Central memory CD8-positive, alpha-beta T cell (primary cell): ENCODE measurements at regions not wholly inside any gene's neighbourhood (a gene's known extent, or its start where the extent isn't known, plus 50 kb on each side); places are given as distances from the start of the nearest gene placed in this dataset.

ENCODE experiments used
- ATAC-seq: fragments of 150-1000 bp; cut with Tn5 transposase; replicated peaks from 2 replicates; pipeline ENCODE4 v1.10.0; 2022; ENCODE audit warnings: mild to moderate bottlenecking, moderate FRiP score, moderate number of reproducible peaks; ENCODE audit not compliant: poor library complexity, severe bottlenecking; ENCODE audit errors: extremely low read depth
- DNase-seq, 2 donors: peaks; one replicate each; pipeline ENCODE4 v3.0.0; 2021; ENCODE audit warnings: low spot score in 2 of 2
- H3K27ac Mint-ChIP-seq: one replicate; pipeline ENCODE4 v1.8.0; 2022; ENCODE audit warnings: low read depth, mild to moderate bottlenecking, moderate library complexity, mixed read lengths
- H3K27me3 Mint-ChIP-seq: one replicate; pipeline ENCODE4 v1.8.0; 2022; ENCODE audit warnings: mixed read lengths
- H3K36me3 Mint-ChIP-seq: one replicate; pipeline ENCODE4 v1.8.0; 2022; ENCODE audit warnings: mild to moderate bottlenecking, moderate library complexity, mixed read lengths; ENCODE audit not compliant: insufficient read depth
- H3K4me1 Mint-ChIP-seq: one replicate; pipeline ENCODE4 v1.8.0; 2022; ENCODE audit warnings: mixed read lengths
- H3K4me3 Mint-ChIP-seq: one replicate; pipeline ENCODE4 v1.8.0; 2022; ENCODE audit warnings: mild to moderate bottlenecking, moderate library complexity, mixed read lengths
- H3K9me3 Mint-ChIP-seq: one replicate; pipeline ENCODE4 v1.8.0; 2022; ENCODE audit warnings: mixed read lengths

DNA sequence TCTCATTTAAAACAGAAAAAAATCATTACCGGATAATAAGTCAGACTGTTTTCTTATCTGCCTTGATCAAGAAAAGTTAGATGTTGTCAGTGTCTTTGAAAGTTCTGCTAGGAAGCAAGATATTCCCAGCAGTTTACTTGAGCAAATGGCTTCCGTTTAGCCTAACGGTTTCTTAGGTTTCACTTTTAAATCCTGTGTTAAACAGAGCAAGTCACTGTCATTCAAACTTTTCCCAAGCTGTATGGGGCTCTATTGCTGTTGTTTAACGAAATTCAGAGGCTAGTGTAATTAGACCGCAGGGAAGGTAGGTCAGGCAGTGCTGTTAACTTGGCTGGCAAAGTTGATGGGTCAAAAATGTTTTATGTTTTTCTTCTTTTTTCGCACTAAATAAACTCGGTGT, 80.3 kb upstream of the NEIL3 start:
- Mint-ChIP-seq H3K9me3 (no peaks in the 10 kb centered on the region), H3K4me1 (peaks cover 5% of the 10 kb centered on the region), H3K27ac (no peak overlapping the region), H3K4me3 (peak overlapping the region; percentile 49), H3K27me3 (no peaks in the 10 kb centered on the region), H3K36me3 (no peaks in the 10 kb centered on the region)
- DNase-seq (no peak), ATAC-seq (peak; percentile 40)

DNA sequence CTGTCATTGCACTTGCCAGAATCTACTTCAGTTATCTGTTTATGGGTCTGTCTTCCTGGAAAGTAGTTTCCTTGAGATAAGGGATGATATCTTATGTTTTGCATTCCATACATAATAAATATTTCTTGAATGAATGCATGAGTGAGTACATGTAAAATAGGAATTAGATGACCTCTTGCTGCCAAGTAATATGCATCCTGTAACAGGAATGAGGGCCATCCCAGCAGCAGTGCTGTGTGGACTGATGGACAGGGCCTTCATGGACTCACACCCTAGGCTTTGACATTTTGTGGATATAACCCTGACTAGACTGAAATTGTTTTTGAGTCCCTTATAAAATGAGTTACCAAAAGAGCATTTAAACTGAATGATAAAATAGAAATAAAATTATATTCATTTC, 77.2 kb upstream of the NEIL3 start:
- no peaks in the 10 kb centered on the region for H3K27me3 Mint-ChIP-seq
- H3K27ac Mint-ChIP-seq, result no peak overlapping the region
- ATAC-seq (no peak), DNase-seq (no peak)
- no peaks in the 10 kb centered on the region for H3K9me3 Mint-ChIP-seq
- no peak overlapping the region for H3K4me3 Mint-ChIP-seq
- no peaks in the 10 kb centered on the region for H3K36me3 Mint-ChIP-seq
- H3K4me1 Mint-ChIP-seq, result peaks cover 5% of the 10 kb centered on the region

DNA sequence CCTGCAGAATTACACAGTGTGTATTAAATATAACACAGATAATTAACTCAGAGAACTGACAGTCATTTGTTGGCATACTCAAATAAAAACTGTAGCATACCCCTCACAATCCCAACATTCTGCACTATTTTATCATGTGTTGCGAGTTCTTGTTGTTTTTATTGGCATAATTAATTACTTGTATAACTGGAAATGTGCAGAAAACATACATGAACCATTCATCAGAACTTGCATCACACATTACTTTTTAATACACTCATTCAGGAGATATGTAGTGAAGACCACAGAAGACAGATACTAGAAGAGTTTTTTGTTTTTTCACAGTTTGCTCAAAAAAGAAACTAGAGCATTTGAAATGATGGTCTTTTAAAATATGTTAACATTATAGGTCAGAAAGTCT, 74.6 kb upstream of the NEIL3 start:
- Mint-ChIP-seq H3K9me3 (no peaks in the 10 kb centered on the region), H3K27ac (no peak overlapping the region), H3K36me3 (no peaks in the 10 kb centered on the region), H3K4me1 (no peaks in the 10 kb centered on the region), H3K4me3 (no peak overlapping the region), H3K27me3 (no peaks in the 10 kb centered on the region)
- DNase-seq (no peak), ATAC-seq (no peak)

DNA sequence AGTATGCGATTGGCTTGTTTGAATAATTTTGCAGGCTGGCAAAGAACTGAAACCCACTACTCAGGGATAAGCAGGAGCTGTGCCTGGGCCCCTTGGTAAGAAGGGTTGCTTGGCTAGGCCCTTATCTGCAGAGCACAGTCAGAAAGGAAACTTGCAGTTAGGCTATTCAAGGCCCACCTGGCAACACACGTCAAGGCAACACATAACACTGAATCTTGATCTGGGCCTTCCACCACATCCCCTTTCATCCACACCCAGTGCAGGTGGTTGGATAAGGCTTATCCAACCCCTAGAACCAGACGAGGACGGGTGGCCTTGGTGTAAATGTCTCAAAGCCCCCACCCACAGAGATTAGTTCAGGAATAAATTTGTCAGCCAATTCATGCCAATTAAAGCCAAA, 72.8 kb upstream of the NEIL3 start:
- Mint-ChIP-seq H3K36me3 (no peaks in the 10 kb centered on the region), H3K4me3 (no peak overlapping the region), H3K27ac (no peak overlapping the region), H3K4me1 (no peaks in the 10 kb centered on the region), H3K9me3 (no peaks in the 10 kb centered on the region), H3K27me3 (peaks cover 4% of the 10 kb centered on the region)
- no peak for DNase-seq
- ATAC-seq, result no peak

DNA sequence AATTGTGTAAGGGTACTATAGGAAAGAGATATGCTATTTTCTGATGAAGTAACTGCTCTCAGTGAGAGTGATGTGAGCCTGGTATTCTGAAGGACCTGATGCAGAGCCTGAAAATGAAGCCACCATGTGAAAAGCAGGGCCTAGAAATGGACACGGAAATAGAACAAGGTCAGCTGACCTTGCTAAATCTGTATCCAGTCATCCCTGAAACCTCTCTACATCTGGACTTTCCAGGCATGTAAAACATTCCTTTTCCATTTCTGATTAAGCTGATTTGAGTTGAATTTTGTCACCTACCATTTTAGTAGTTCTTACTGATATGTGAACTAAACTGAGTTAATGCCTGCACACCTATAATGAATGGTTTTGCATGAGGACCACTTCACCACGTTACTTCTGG, 72.4 kb upstream of the NEIL3 start:
- ATAC-seq (no peak), DNase-seq (no peak)
- no peak overlapping the region for H3K4me3 Mint-ChIP-seq
- H3K27me3 Mint-ChIP-seq, result peaks cover 8% of the 10 kb centered on the region
- H3K36me3 Mint-ChIP-seq, result no peaks in the 10 kb centered on the region
- H3K27ac Mint-ChIP-seq, result no peak overlapping the region
- H3K9me3 Mint-ChIP-seq, result no peaks in the 10 kb centered on the region
- no peaks in the 10 kb centered on the region for H3K4me1 Mint-ChIP-seq

DNA sequence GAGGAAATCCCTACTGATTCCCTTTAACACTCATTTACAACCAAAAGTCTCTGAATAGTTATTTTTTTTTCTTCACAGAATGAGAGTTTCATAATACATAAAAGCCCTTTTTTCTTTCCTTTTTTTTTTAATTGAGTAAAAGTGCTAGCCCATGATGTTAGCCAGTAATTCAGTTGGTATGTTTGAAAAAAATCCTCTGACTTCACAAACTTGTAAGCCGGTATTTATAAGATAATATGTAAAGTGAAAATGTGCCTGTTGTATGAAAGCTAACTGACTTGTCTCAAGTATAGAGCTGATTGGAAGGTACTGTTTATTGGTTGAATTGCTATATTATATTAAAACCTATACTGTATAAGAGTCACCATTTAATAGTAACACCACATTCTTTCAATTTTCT, 70.2 kb upstream of the NEIL3 start:
- Mint-ChIP-seq H3K36me3 (no peaks in the 10 kb centered on the region), H3K27me3 (peaks cover 10% of the 10 kb centered on the region), H3K4me1 (no peaks in the 10 kb centered on the region), H3K4me3 (no peak overlapping the region), H3K27ac (no peak overlapping the region), H3K9me3 (no peaks in the 10 kb centered on the region)
- DNase-seq, result no peak
- ATAC-seq, result no peak

DNA sequence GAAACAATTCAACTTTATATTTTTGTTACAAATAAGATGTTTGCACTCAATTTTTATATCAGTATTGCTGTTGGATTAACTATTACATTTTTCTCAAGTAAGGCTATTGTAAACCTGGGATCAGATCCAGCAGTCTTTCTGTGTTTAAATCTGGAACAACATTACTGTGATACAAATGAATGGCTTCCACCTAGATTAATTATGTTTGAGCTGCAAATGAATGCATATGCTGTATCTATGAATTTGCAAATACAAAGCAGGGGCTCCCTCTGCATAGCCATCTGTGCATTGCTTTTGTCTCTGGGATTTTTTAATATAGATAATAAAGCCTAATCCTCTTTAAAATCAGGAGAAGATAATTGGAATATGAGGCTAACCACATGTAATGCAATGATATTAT, 69.8 kb upstream of the NEIL3 start:
- no peaks in the 10 kb centered on the region for H3K4me1 Mint-ChIP-seq
- DNase-seq, result no peak
- H3K4me3 Mint-ChIP-seq, result no peak overlapping the region
- no peak overlapping the region for H3K27ac Mint-ChIP-seq
- H3K9me3 Mint-ChIP-seq, result no peaks in the 10 kb centered on the region
- peaks cover 10% of the 10 kb centered on the region for H3K27me3 Mint-ChIP-seq
- no peak for ATAC-seq
- H3K36me3 Mint-ChIP-seq, result no peaks in the 10 kb centered on the region

DNA sequence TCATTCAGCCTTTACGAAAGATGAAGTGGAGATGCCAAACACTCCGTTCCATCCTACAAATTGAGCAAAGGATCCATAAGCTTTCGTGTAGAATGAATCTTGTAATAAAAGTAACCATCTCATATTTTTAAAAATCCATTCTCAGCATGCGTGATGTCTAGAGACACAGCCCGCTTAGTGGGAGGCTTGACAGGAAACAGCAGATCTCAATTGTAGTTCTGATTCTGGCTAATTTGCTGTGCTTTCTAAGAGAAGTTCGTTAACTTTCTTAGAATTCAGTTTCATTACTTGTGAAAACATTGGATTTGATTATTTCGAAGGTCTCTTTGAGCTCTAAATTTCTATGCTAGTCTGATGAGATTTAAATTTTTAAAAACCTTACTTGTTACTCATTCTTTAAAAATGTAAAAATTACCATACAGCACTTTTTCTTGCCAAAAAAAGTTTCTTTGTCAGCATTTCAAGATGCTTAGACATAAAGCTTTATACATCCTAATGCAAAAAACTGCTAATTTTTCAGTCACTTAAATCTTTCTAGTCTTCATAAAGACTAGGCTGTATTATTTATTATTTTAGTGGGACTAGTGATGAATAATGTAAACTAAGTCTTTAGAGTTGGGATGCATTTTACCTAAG, 66.9 kb upstream of the NEIL3 start:
- H3K27ac Mint-ChIP-seq, result no peak overlapping the region

DNA sequence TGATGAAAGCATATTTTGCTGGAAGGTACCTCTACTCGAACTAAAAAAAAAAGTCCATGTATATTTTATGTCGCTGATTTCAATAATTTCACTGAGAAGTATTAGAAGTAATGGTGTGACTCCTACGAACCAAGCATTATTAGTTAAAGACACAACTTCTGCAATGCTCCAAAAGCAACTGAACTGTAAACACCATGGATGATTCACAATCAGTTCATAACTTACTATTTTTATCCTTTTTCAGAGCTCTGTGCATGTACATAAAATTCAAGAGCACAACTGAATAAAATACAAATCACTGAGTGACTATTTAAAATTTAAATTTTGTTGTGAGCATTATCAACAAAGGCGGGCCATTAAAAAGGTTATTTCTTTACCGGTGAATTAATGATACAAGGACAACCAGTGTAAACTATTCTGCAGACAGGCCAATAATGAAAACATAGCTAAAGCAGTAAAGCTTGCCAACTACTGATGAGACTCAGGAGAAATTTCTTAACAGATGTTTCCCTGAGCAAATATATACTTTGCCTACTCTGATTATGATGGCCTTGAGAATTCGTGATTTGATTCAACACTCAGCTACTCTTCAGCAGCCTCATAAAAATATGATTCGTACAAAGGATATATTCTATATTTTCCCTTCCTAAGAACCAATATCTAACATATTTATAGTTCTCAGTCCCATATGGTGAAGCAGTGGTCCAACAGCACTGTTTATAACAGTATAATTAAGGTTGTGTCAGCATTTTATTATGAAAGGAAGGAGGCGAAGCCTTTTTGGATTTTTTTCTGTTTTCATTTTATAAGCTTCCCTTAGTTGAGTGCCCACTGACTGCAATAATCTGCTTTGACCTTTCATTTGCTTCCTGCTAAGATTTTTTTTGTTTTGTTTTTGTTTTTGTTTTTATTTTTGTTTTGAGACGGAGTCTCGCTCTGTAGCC, 62.8 kb upstream of the NEIL3 start:
- Mint-ChIP-seq H3K27me3 (peaks cover 30% of the 10 kb centered on the region), H3K27ac (no peak overlapping the region), H3K4me1 (peaks cover 14% of the 10 kb centered on the region), H3K9me3 (no peaks in the 10 kb centered on the region), H3K36me3 (no peaks in the 10 kb centered on the region), H3K4me3 (no peak overlapping the region)
- DNase-seq, result no peak
- no peak for ATAC-seq

More for the DNA sequence above, 66.9 kb upstream of the NEIL3 start:
- H3K4me1 Mint-ChIP-seq, result no peaks in the 10 kb centered on the region
- H3K4me3 Mint-ChIP-seq, result no peak overlapping the region
- peaks cover 10% of the 10 kb centered on the region for H3K27me3 Mint-ChIP-seq
- ATAC-seq (no peak), DNase-seq (no peak)
- H3K36me3 Mint-ChIP-seq, result no peaks in the 10 kb centered on the region
- no peaks in the 10 kb centered on the region for H3K9me3 Mint-ChIP-seq

DNA sequence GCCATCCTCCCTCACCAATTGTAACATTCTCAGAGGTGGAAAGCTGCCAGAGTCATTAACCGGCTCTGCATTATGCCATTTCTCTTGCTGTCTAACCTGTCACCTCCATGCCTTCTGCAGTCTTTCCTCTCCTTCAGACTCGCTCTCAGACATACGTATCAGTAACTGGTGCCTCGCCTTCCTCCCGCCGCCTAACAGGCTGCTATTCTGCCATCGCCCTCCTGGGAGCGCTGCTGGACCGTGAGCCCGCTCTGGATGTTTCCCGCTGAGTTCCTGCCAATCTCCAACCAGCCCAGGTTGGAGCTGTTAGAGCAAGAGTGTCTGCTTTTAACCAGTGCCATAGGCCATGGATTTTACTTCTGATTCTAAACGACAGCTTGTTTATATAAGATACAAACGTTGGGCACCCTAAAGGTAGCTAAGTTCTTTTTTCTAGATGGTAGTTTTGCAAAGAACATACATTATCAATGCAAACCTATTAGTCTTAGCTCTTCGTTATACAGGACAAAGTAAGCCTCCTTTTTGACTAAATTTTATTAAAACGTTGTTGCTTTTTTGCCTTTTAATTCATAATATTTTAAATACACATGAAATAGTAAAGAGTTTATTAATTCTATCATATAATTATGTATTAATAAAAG, 59.5 kb upstream of the NEIL3 start:
- no peak overlapping the region for H3K27ac Mint-ChIP-seq
- H3K36me3 Mint-ChIP-seq, result no peaks in the 10 kb centered on the region
- no peak overlapping the region for H3K4me3 Mint-ChIP-seq
- peak; percentile 78 for ATAC-seq
- H3K9me3 Mint-ChIP-seq, result no peaks in the 10 kb centered on the region
- H3K27me3 Mint-ChIP-seq, result peaks cover 24% of the 10 kb centered on the region
- DNase-seq, result peak; percentile 61
- peaks cover 14% of the 10 kb centered on the region for H3K4me1 Mint-ChIP-seq

DNA sequence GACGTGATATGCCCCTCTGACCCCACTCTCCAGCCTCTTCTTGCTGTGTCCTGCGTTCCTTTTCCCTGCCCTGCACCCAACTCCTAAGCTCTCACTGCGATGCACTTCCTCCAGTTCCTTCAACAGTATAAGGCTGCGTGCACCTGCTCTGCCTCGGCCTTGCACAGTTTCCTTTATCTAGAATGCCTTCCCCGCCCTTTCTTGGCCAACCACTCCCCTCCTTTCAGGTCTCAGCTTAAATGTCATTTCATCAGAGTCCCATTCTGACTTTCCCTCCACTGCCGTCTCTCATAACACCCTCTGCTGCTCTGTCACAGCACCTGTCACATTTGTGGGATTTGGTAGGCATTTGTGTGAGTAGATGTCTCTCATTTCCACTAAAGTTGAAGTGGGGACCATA, 58.4 kb upstream of the NEIL3 start:
- ATAC-seq, result no peak

DNA sequence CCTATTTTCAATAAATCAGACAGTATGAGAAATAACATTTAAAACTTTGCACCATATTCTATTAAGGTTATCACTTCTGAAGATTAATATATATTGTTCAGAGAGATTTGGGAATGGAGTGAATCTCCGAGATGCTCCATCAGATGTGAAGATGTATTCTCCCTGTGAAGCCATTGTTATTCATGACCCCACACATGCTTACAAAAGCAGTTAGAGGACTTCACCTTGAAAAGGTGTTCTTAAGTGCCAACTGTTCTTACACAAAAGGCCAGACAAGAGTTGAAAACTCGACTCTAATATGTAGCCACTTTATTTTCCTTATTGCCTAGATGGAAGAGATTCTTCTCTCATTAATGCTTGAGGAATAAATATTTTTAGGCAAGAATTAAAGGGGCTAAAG, 54.3 kb upstream of the NEIL3 start:
- peaks cover 9% of the 10 kb centered on the region for H3K27me3 Mint-ChIP-seq
- DNase-seq, result no peak
- no peak overlapping the region for H3K4me3 Mint-ChIP-seq
- H3K4me1 Mint-ChIP-seq, result peaks cover 7% of the 10 kb centered on the region
- no peaks in the 10 kb centered on the region for H3K9me3 Mint-ChIP-seq
- no peak for ATAC-seq
- H3K27ac Mint-ChIP-seq, result no peak overlapping the region
- no peaks in the 10 kb centered on the region for H3K36me3 Mint-ChIP-seq

More for the DNA sequence above, 58.4 kb upstream of the NEIL3 start:
- no peaks in the 10 kb centered on the region for H3K36me3 Mint-ChIP-seq
- H3K27me3 Mint-ChIP-seq, result peaks cover 24% of the 10 kb centered on the region
- no peak overlapping the region for H3K4me3 Mint-ChIP-seq
- H3K4me1 Mint-ChIP-seq, result peaks cover 14% of the 10 kb centered on the region
- H3K27ac Mint-ChIP-seq, result no peak overlapping the region
- no peak for DNase-seq
- no peaks in the 10 kb centered on the region for H3K9me3 Mint-ChIP-seq

DNA sequence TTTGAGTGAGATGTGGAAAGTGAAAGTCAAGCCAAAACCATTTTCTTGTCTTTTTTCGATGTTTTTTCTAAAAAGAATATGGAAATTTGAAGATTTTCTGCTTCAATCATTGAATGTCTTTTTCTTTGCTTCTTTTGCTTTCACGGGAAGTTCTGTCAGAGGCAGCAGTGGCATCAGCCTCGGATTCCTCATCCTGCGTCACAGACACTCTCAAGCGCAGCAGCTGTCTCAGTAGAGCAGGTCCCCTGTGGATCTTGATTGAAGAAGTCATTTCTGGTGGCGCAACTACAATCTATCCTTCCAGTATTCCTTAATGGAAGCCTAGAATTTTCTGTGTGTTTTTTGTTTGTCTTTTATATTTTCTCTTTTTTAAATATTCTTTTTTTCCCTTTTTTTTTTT, 52.7 kb upstream of the NEIL3 start:
- H3K27ac Mint-ChIP-seq, result no peak overlapping the region
- DNase-seq (no peak), ATAC-seq (no peak)
- no peak overlapping the region for H3K4me3 Mint-ChIP-seq
- peaks cover 12% of the 10 kb centered on the region for H3K27me3 Mint-ChIP-seq
- H3K9me3 Mint-ChIP-seq, result no peaks in the 10 kb centered on the region
- no peaks in the 10 kb centered on the region for H3K4me1 Mint-ChIP-seq
- H3K36me3 Mint-ChIP-seq, result no peaks in the 10 kb centered on the region
